Fibroblast of skin of right biceps (primary cell): ENCODE measurements at regions not wholly inside any gene's neighbourhood (a gene's known extent, or its start where the extent isn't known, plus 50 kb on each side); places are given as distances from the start of the nearest gene placed in this dataset.

Source experiments
- DNase-seq: peaks from one replicate; pipeline ENCODE4 v3.0.0-alpha.2; 2013

DNA sequence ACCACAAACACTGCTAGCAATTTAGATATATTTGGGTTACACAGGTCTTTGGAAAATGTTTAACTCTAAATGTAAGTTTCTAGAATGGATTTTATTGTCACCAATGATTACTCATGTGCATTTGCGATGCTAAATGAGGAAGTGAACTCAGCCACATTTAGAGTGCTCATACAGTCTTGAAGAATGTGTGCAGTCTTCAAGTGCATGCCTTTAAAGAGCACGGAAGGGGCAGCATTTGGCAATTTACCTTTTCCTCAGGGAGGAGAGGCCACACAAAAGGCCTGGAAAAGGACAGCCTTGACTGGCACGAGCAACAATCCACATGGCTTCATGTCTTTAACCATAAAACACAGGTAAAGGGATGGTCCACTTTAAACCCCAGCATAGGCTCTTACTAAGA lies 78.5 kb upstream of the STK17B start:
- peak; percentile 70 for DNase-seq

GRCh38 chr2:196251132-196251531 lies 79.8 kb upstream of the STK17B start:
- DNase-seq, result no peak

DNA sequence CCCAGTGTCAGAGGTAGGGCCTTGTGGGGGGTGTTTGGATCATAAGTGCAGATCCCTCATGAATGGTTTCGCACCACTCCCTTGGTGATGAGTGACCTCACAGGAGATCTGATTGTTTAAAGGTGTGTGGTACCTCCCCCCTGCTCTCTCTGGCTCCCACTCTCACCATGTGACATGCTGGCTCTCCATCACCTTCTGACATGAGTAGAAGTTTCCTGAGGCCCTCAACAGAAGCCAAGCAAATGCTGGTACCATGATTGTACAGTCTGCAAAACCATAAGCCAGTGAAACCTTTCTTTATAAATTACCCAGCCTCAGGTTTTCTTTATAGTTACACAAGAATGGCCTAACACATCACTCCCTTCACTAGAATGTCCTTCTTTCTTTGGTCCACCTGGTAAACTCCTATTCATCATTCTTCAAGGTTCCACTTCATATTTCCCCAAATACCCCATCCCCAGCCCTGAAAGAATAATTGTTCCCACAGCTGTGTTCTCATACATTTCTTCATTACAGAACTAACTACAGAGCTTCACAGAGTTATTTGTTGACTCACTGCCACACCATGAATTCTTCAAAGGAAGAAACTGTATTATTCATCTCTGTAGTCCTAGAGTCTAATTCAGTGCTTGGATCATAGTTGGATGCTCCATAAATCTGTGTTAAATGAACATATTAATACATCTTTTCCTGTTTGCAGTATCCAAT lies 81.2 kb upstream of the STK17B start:
- DNase-seq, result peak; percentile 53

- DNase-seq, result no peak
These were observed 81.7 kb upstream of the STK17B start for GRCh38 chr2:196253116-196253480.

- no peak for DNase-seq
These were observed 85.2 kb upstream of the STK17B start for GRCh38 chr2:196256585-196256984.

DNA sequence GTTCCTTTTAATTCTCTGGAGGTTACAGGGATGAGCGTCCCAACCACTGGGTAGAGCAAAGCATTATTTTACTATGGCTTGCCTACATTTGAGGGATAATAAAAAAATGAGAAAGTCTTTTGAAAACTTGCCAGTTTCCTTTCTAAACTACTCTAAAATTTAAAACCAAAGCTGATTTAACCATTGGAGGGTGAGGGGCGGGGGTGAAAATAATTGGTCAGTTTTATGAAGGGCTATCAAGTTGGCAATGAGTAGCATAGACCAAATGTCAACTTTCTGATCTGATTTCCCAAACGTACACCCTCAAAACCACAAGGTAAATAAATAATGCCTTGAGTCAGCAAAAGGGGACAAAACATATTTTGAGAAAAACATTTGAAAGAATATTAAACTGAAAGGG lies 85.7 kb upstream of the STK17B start:
- no peak for DNase-seq

GRCh38 chr2:196258407-196258806 lies 87.0 kb upstream of the STK17B start:
- DNase-seq, result no peak

- peak; percentile 88 for DNase-seq
These were observed 88.4 kb upstream of the STK17B start for GRCh38 chr2:196259507-196260481.

DNA sequence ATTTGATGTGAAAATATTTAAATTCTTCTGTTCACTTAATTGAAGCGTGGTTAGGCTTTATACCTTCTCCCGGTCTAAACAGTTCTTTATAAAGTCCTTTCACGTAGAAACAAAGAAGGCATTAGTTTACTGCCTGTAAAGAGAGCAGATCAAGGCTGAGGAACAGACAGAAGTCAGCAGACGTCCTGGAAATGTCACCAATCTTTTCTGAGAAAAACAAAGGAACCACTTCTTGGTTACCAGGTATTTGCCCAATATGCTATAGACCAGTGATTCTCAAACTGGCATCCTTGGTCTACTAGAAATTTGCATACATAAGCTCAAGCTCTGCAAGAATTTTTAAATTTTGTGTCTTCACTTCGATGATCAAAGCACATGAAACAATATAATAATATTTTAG lies 89.2 kb upstream of the STK17B start:
- no peak for DNase-seq

GRCh38 chr2:196262606-196263005 lies 91.2 kb upstream of the STK17B start:
- DNase-seq, result no peak

DNA sequence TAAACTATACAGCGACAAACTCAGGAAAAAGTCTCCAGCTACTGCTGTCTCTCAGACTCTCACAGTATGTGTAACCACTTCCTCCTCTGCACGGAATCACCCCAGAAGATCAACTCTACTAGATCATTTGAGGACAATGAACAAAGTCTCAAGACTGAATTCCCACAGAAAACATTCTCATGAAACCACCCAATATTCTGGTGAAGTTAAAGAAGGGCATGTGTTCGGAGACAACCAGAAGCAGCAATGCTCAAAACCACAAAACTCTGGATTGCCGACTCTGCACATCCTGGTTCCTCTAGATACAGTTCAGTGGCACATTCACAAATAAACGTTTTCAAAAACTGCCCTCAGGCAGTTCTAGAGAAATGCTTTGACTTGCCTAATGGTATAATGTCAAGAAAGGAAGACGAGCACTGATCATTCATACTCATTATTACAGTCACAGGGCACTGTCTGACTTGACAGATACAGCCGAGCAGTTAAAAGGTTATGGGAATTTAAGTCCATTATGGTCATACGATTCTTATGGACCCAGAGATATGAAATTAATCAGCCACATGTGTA lies 91.9 kb upstream of the STK17B start:
- DNase-seq, result peak; percentile 73

GRCh38 chr2:196266351-196266750 lies 95.0 kb upstream of the STK17B start:
- DNase-seq, result no peak

- DNase-seq, result peak; percentile 79
These were observed 95.5 kb upstream of the STK17B start for GRCh38 chr2:196266855-196267254.

GRCh38 chr2:196268025-196268424 lies 96.6 kb upstream of the STK17B start:
- DNase-seq, result no peak

DNA sequence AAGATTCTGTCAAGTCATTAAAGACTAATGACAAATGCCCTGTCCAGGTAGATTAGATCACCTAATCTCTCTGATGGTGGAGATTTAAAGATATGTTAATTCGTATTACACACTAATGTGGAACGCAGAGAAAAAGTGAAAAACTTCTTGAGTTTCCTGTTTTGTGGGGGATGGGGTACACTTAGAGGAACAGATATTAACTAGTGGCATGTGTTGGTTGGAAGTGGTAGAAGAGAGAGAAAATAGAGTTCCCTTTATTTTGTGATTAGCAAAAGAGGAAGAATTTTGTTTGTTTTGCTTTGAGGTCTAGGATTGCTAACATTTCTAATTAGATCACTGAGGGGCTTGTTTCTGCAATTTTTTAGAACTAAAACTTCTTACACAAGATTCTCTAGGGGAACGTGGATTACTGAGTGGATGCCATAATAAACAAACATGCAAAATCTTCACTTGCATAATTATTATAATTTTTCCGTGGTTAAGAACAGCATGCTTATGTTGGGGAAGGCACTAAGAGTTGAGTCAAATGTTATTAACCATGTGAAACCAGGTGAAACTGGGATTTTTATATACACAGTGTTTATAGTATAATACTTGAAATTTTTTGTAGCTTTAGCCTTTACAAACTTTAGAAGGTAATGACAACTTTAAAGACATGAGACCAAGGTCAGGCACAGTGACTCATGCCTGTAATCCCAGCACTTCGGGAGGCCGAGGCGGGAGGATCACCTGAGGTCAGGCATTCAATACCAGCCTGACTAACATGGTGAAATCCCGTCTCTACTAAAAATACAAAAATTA lies 97.4 kb upstream of the STK17B start:
- DNase-seq, result no peak

GRCh38 chr2:196271795-196272194 lies 100.4 kb upstream of the STK17B start:
- DNase-seq, result no peak

DNA sequence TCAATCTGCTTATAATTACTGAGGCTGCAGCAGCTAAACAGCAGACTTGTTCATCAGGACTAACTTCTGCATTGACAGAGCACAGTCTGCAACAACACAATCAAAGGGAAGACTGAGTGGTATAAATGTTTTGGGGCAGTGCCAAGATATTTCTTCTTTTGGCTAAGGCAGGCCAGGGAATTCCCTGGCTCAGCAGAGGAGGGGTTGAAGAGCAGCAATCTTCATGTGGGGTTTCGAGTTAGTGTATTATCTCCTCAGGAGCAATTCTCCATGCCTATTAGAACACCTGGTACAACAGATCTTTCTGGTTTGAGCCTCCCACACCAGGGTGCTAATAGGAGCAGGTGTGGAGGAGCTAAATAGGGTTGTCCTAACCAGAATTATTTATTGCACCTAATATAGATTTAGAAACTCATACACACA lies 103.0 kb upstream of the STK17B start:
- DNase-seq, result peak; percentile 69

DNA sequence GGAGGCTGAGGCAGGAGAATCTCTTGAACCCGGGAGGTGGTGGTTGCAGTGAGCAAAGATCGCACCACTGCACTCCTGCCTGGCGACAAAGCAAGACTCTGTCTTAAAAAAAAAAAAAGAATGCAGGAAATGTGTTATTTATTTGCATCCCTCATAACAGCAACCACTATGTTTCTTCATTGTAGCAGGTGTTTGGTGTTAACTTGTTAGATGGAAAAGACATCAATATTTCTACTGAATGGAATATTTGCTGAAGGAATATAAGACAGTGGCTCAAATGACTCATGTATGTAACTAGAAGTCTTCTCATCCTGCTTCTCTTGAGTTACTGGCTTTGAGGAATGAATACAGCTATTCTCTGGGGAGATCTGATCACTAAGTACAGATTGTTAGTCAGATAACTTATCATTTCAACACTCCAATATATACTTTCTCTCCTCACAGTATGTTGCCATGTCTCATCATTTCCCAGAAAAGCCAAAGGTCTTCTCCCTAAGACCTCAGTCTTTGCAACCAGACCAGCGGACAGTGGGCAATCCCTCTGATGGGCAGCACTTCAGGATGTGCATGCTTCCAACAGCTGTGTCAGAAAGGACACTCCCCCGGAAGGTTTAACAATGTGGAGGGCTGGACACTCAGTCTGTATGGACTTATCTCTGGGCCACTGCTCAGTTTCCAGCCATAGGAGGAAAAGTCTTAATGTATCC lies 104.4 kb upstream of the STK17B start:
- peak; percentile 92 for DNase-seq

DNA sequence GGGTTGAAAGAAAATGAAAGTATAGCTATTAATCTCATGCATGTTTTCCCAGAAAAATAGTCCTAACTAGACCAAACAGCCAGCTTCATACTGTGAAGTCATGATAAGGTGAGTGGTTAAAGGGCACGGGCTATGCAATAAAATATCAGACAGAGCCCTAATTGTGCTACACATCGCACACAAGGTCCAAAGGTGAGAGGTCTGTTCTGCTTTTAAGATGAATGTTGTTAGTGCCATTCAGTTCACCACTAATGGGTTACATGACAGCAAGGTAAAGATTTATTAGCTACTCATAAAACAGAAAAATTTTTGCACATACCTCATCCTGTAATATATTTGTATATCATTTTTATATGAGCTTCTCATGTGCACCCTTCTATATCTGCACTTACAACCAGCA lies 105.0 kb upstream of the STK17B start:
- DNase-seq, result no peak

DNA sequence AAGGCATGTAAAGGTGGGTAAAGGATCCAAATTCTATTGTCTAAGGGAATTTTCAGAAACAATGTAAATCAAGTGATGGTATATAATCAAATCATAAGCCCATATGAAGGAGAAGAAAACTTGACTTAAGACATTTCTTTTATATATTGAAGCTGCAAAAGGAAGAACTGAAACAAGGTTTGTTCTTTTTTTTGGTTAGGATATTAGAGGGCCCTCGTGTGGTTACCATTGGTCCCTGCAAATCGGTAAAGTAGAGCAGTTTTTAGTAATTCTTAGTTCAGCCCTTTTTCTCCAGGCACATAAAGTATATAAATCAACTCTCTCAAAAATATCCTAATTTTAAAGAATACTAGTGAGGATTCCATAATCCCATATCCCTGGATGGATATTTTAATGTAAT lies 105.6 kb upstream of the STK17B start:
- peak; percentile 52 for DNase-seq

- DNase-seq, result peak; percentile 94
These were observed 107.1 kb upstream of the STK17B start for GRCh38 chr2:196278491-196278911.

DNA sequence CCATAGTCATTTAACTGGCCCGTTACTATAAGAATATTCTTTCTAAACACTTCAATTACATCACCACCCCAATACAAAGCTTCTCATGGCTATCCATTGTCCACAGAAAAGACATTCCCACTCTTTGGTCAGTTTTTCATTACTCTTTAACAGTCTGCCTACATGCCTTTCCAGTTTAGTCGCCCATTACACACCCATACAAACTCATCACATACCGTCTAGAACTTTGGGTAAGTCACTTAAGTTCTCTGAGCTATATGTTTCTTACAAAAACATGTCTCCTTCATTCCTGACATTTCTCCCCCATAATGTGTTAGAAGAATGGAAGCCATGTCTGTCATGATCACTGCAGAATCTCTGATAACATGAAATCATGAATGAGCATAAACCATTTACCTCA lies 108.2 kb upstream of the STK17B start:
- peak; percentile 49 for DNase-seq
